Endothelial cell of umbilical vein (primary cell): ENCODE measurements at regions not wholly inside any gene's neighbourhood (a gene's known extent, or its start where the extent isn't known, plus 50 kb on each side); places are given as distances from the start of the nearest gene placed in this dataset.

ENCODE experiments used
- BruUV-seq: library from RNA; stranded (reverse); fragments of 400-500 nt; replicated peaks from 2 replicates; lab custom pipeline; 2021; lab: Mats Ljungman, UMichigan
- CTCF ChIA-PET: fragments of 300-600, 350-600 bp; sonication (Branson Sonifier 250); formaldehyde crosslinking; loops from one replicate; lab custom pipeline; 2021; ENCODE audit warnings: antibody characterized with exemption, inconsistent platforms; lab: Charles Lee
- POLR2A ChIA-PET: fragments of 300-600, 350-600 bp; sonication (Branson Sonifier 250); formaldehyde crosslinking; loops from one replicate; lab custom pipeline; 2021; ENCODE audit warnings: antibody characterized with exemption, inconsistent platforms; lab: Charles Lee
- DNase-seq: peaks from one replicate; pipeline ENCODE4 v3.0.0-alpha.2; 2011; ENCODE audit warnings: low read depth, low spot score
- FAIRE-seq: peaks from 2 replicates; lab custom pipeline; 2011; peaks lifted over from hg19 to GRCh38; lab: Jason Lieb, UNC
- H2AFZ ChIP-seq: 2 replicates; pipeline ENCODE4 v1.6.0; 2012; ENCODE audit warnings: low read depth, low read length, control low read depth, inconsistent platforms
- H3K27ac ChIP-seq: 2 replicates; pipeline ENCODE4 v1.5.1; 2011; ENCODE audit warnings: low read depth, mild to moderate bottlenecking, control low read depth, low read length, moderate library complexity; ENCODE audit not compliant: insufficient read depth
- H3K27me3 ChIP-seq, 2 experiments: 2 replicates each; pipeline versions ENCODE4 v1.6.0 to v1.6.1; 2011; ENCODE audit warnings: low read length in 2 of 2, mixed read lengths in 1 of 2; ENCODE audit not compliant: control insufficient read depth in 2 of 2, insufficient read depth in 2 of 2
- H3K36me3 ChIP-seq, 2 experiments: 2 replicates in 1 of 2; 3 replicates in 1 of 2; pipeline ENCODE4 v1.5.1; 2011; ENCODE audit warnings: low read length in 2 of 2, mild to moderate bottlenecking in 1 of 2, moderate library complexity in 1 of 2; ENCODE audit not compliant: control insufficient read depth in 2 of 2, insufficient read depth in 2 of 2; ENCODE audit errors: extremely low read depth in 1 of 2
- H3K4me1 ChIP-seq: 3 replicates; pipeline ENCODE4 v1.5.1; 2011; ENCODE audit warnings: mild to moderate bottlenecking, low read length; ENCODE audit not compliant: control insufficient read depth, insufficient read depth; ENCODE audit errors: extremely low read depth
- H3K4me2 ChIP-seq: 2 replicates; pipeline ENCODE4 v1.6.1; 2011; ENCODE audit warnings: low read length, control low read depth, mixed read lengths; ENCODE audit not compliant: insufficient read depth
- H3K4me3 ChIP-seq, 3 experiments: fragments of 200-600 bp in 1 of 3; sonication (generic), shearing (Covaris generic) in 1 of 3; replicated peaks in 1 of 3; 2 replicates each; pipeline ENCODE4 v1.5.1; 2011 to 2016; ENCODE audit warnings: control low read depth in 3 of 3, low read length in 3 of 3, mild to moderate bottlenecking in 2 of 3, inconsistent platforms in 1 of 3, low read depth in 1 of 3, moderate library complexity in 1 of 3; ENCODE audit not compliant: insufficient read depth in 1 of 3
- H3K79me2 ChIP-seq: 2 replicates; pipeline ENCODE4 v1.6.0; 2012; ENCODE audit warnings: low read length, inconsistent platforms; ENCODE audit not compliant: control insufficient read depth, insufficient read depth
- H3K9ac ChIP-seq: replicated peaks from 2 replicates; pipeline ENCODE3; 2011; ENCODE audit warnings: low read length, control low read depth; ENCODE audit not compliant: insufficient read depth; ENCODE audit errors: extremely low read depth
- H3K9me1 ChIP-seq: replicated peaks from 3 replicates; pipeline ENCODE4 v1.6.0; 2011; ENCODE audit warnings: mild to moderate bottlenecking, low read length; ENCODE audit not compliant: control insufficient read depth, insufficient read depth; ENCODE audit errors: extremely low read depth
- H3K9me3 ChIP-seq: replicated peaks from 2 replicates; pipeline ENCODE4 v1.5.1; 2012; ENCODE audit warnings: low read length, inconsistent platforms; ENCODE audit not compliant: control insufficient read depth, insufficient read depth
- H4K20me1 ChIP-seq: replicated peaks from 2 replicates; pipeline ENCODE3; 2011; ENCODE audit warnings: mild to moderate bottlenecking, low read length; ENCODE audit not compliant: control insufficient read depth, insufficient read depth; ENCODE audit errors: extremely low read depth
- EZH2 ChIP-seq: IDR thresholded peaks from 2 replicates; pipeline ENCODE4 v1.6.1; 2012; ENCODE audit warnings: borderline replicate concordance, low read depth, mild to moderate bottlenecking, moderate library complexity, low read length, inconsistent platforms; ENCODE audit not compliant: severe bottlenecking
- FOS ChIP-seq: IDR thresholded peaks from 2 replicates; pipeline ENCODE4 v1.6.1; 2011; ENCODE audit warnings: mild to moderate bottlenecking, low read length, moderate library complexity, borderline replicate concordance; ENCODE audit not compliant: insufficient read depth
- GATA2 ChIP-seq: IDR thresholded peaks from 2 replicates; pipeline ENCODE4 v1.7.0; 2011; ENCODE audit warnings: low read depth, mild to moderate bottlenecking, moderate library complexity, mixed read lengths, low read length; ENCODE audit not compliant: insufficient read length, insufficient read depth
- JUN ChIP-seq: IDR thresholded peaks from 2 replicates; pipeline ENCODE4 v1.6.1; 2011; ENCODE audit warnings: borderline replicate concordance, low read depth; ENCODE audit not compliant: insufficient read length, insufficient read depth
- MYC ChIP-seq: IDR thresholded peaks from one replicate; pipeline ENCODE4 v1.6.1; 2011; ENCODE audit warnings: mild to moderate bottlenecking, low read depth, low read length
- POLR2A ChIP-seq: IDR thresholded peaks from 2 replicates; pipeline ENCODE4 v1.6.1; 2012; ENCODE audit warnings: low read depth, mild to moderate bottlenecking, control low read depth, low read length
- POLR2AphosphoS5 ChIP-seq: IDR thresholded peaks from 2 replicates; pipeline ENCODE4 v1.6.1; 2012; ENCODE audit warnings: low read depth, mild to moderate bottlenecking, control low read depth, low read length, moderate library complexity; ENCODE audit not compliant: insufficient read depth
- dilution Hi-C: fragments of 300-500 bp; cut with MboI; formaldehyde crosslinking; loops from one replicate; pipeline ENCODE4 v1.15.0; 2019; ENCODE audit warnings: low sequenced_read_pairs; ENCODE audit not compliant: extremely low pct_ligation_motif_present
- intact Hi-C: fragments of 100-400 bp; cut with micrococcal nuclease; formaldehyde crosslinking; loops from one replicate; pipeline ENCODE4 v1.10.0; 2022
- TF ChIP-seq, protein P1 (sequence below): IDR thresholded peaks from 2 replicates; pipeline ENCODE4 v1.6.1; 2011; ENCODE audit not compliant: insufficient read depth, insufficient read length
- TF ChIP-seq, protein P2 (sequence below), 2 donors: IDR thresholded peaks; 1 replicate in 1 of 2; 2 replicates in 1 of 2; pipeline ENCODE4 v1.5.1; 2011; ENCODE audit warnings: low read length in 2 of 2, mild to moderate bottlenecking in 2 of 2, moderate library complexity in 2 of 2, control low read depth in 1 of 2, inconsistent platforms in 1 of 2, low read depth in 1 of 2; ENCODE audit not compliant: insufficient read depth in 1 of 2; ENCODE audit errors: extremely low read depth in 1 of 2

- dilution Hi-C loops: no loop called here
- intact Hi-C loops: no loop called here
- no peak for DNase-seq
- CTCF ChIA-PET: no interaction called here
- Histone ChIP-seq H3K9ac (no peak overlapping the region), H3K4me3 (no peak overlapping the region), H3K4me1 (no peaks in the 10 kb centered on the region), H2AFZ (no peak overlapping the region), H3K27me3 (no peaks in the 10 kb centered on the region), H3K9me3 (peaks cover 2% of the 10 kb centered on the region), H4K20me1 (no peaks in the 10 kb centered on the region), H3K9me1 (no peaks in the 10 kb centered on the region), H3K27ac (no peak overlapping the region), H3K79me2 (no peaks in the 10 kb centered on the region), H3K36me3 (no peaks in the 10 kb centered on the region), H3K4me2 (no peak overlapping the region)
- no TSS peak for BruUV-seq
- POLR2A ChIA-PET: no interaction called here
- no peak for FAIRE-seq
- no peak for TF ChIP-seq FOS
- TF ChIP-seq JUN: no peak
- TF ChIP-seq GATA2: no peak
- no peak for TF ChIP-seq EZH2
- TF ChIP-seq POLR2AphosphoS5: no peak
- no peak for TF ChIP-seq POLR2A
- TF ChIP-seq MYC: no peak
Measured at GRCh38 chr13:85525411-85525810, 273.8 kb downstream of the SLITRK6 start.

- no peaks in the 10 kb centered on the region for H3K36me3 ChIP-seq
- H3K4me1 ChIP-seq: no peaks in the 10 kb centered on the region
- no peak overlapping the region for H3K27ac ChIP-seq
- H3K9me3 ChIP-seq: peaks cover 2% of the 10 kb centered on the region
- H3K27me3 ChIP-seq: no peaks in the 10 kb centered on the region
- CTCF ChIA-PET: no interaction called here
- no peaks in the 10 kb centered on the region for H4K20me1 ChIP-seq
- H3K4me3 ChIP-seq: no peak overlapping the region
- no peak overlapping the region for H2AFZ ChIP-seq
- intact Hi-C loops (no loop called here), dilution Hi-C loops (no loop called here)
- TF ChIP-seq, protein P1, sequence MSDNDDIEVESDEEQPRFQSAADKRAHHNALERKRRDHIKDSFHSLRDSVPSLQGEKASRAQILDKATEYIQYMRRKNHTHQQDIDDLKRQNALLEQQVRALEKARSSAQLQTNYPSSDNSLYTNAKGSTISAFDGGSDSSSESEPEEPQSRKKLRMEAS: no peak
- TF ChIP-seq JUN (no peak), FOS (no peak), MYC (no peak), GATA2 (no peak), EZH2 (no peak), POLR2A (no peak), POLR2AphosphoS5 (no peak)
- TF ChIP-seq, protein P2, sequence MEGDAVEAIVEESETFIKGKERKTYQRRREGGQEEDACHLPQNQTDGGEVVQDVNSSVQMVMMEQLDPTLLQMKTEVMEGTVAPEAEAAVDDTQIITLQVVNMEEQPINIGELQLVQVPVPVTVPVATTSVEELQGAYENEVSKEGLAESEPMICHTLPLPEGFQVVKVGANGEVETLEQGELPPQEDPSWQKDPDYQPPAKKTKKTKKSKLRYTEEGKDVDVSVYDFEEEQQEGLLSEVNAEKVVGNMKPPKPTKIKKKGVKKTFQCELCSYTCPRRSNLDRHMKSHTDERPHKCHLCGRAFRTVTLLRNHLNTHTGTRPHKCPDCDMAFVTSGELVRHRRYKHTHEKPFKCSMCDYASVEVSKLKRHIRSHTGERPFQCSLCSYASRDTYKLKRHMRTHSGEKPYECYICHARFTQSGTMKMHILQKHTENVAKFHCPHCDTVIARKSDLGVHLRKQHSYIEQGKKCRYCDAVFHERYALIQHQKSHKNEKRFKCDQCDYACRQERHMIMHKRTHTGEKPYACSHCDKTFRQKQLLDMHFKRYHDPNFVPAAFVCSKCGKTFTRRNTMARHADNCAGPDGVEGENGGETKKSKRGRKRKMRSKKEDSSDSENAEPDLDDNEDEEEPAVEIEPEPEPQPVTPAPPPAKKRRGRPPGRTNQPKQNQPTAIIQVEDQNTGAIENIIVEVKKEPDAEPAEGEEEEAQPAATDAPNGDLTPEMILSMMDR (IDR thresholded peaks at IDR 0.05; ENCODE audit: extremely low read depth in 1 of 2, insufficient read depth in 1 of 2, low read depth in 1 of 2, low read length in 2 of 2): no peak
- no peak for FAIRE-seq
- H3K79me2 ChIP-seq: no peaks in the 10 kb centered on the region
- H3K9ac ChIP-seq: no peak overlapping the region
- no peaks in the 10 kb centered on the region for H3K9me1 ChIP-seq
- POLR2A ChIA-PET: no interaction called here
- no TSS peak for BruUV-seq
- DNase-seq: no peak
- H3K4me2 ChIP-seq: no peak overlapping the region
Measured at GRCh38 chr13:85521657-85522056, 277.6 kb downstream of the SLITRK6 start.
